ENCODE measurements at regions not wholly inside any gene's neighbourhood (a gene's known extent, or its start where the extent isn't known, plus 50 kb on each side); places are given as distances from the start of the nearest gene placed in this dataset.

DNA sequence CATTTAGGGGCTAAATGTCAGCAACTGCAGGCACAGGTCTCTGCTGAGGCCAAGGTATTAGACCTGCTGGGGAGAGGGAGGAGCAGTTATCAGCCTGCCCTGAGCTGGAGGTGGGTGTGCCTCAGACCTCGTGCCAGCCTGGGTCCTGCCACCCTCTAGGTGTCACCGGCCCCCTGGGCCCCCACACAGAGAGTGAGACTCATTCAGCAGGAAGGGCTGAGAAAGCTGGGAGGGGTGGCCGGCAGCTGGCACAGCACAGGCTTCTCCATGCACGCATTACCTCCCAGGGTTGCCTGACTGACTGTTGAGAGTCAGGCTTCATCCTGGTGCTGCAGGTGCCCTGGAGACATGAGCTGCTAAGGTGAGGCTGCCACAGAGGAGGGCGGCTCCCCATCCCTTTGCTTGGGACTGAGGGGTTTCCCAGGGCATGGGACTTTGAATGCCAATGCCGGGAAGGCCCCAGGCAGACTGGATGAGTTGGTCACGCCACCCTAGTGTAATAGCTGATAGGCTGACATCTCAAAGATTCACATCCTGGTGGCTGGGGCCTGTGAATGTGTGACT, 75.3 kb upstream of the C14orf180 start:
- TF ChIP-seq POLR2A (IDR thresholded peaks at IDR 0.05) (no peak), POLR2AphosphoS5 (IDR thresholded peaks at IDR 0.05) (no peak)
- TF ChIP-seq, protein P1, sequence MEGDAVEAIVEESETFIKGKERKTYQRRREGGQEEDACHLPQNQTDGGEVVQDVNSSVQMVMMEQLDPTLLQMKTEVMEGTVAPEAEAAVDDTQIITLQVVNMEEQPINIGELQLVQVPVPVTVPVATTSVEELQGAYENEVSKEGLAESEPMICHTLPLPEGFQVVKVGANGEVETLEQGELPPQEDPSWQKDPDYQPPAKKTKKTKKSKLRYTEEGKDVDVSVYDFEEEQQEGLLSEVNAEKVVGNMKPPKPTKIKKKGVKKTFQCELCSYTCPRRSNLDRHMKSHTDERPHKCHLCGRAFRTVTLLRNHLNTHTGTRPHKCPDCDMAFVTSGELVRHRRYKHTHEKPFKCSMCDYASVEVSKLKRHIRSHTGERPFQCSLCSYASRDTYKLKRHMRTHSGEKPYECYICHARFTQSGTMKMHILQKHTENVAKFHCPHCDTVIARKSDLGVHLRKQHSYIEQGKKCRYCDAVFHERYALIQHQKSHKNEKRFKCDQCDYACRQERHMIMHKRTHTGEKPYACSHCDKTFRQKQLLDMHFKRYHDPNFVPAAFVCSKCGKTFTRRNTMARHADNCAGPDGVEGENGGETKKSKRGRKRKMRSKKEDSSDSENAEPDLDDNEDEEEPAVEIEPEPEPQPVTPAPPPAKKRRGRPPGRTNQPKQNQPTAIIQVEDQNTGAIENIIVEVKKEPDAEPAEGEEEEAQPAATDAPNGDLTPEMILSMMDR (IDR thresholded peaks at IDR 0.05): no peak
- H3K27ac ChIP-seq: no peak overlapping the region
- H3K27me3 ChIP-seq: peaks cover 0 to 46% of the 10 kb centered on the region in 2 donors
- peaks cover 15 to 25% of the 10 kb centered on the region in 2 donors for H3K9me3 ChIP-seq
- intact Hi-C loops (cut with DNase I; ENCODE audit: low total_unique reads): no loop called here
- no peak overlapping the region for H3K4me3 ChIP-seq
- DNase-seq (ENCODE audit: low spot score in 2 of 2): no peak
- H3K4me1 ChIP-seq: no peaks in the 10 kb centered on the region
- H3K36me3 ChIP-seq: no peaks in the 10 kb centered on the region

DNA sequence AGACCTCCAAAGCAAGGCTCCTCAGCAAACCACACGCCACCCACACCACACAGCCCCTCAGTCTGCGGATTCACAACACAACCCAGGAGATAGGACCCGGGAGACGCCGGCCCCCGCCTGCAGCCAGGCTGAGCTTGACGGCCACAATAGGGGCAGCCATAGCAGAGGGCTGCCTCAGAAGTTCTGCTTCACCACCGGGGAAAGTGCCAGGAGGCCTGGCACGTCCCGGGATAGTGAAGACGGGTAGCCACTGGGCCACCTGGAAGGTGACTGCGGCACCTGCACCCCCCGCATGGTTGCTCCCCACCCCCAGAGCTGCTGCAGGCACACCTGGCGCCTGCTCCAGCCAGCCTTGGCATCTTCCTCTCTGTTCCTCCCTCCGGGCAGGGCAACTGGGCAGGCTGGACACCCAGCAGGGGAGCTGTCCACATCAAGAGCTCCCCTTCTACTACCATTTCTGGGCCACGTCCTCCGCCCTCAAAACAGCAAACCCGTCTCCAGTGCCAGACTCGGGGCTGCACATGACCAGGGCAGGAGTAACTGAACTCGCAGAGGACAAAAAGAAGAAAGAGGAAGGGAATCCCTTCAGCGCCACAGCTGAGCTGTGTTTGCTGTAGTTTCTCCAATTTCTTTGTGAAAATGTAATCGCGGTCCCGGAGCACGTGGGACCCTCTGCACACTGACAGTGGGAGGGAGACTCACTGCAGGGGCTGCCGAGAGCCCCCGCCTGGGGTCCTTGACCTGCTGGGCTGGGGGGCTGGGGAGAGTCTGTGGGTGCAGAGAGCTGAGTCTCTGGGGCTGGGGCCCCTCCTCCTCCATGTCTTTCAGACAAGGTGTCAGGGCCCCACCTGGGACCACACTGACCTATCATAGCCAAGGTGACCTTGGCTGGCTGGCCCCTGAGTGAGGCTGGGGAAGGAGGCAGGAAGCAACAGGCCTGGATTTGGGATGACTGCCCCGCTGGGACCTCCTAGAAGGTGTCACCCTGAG, 74.2 kb upstream of the C14orf180 start:
- TF ChIP-seq, protein P1 (IDR thresholded peaks at IDR 0.05): no peak
- TF ChIP-seq POLR2AphosphoS5 (IDR thresholded peaks at IDR 0.05): no peak
- TF ChIP-seq POLR2A (IDR thresholded peaks at IDR 0.05): no peak
- no peaks in the 10 kb centered on the region for H3K4me1 ChIP-seq
- peaks cover 0 to 46% of the 10 kb centered on the region in 2 donors for H3K27me3 ChIP-seq
- H3K4me3 ChIP-seq: no peak overlapping the region
- H3K27ac ChIP-seq: no peak overlapping the region
- DNase-seq (ENCODE audit: low spot score in 2 of 2): no peak
- H3K36me3 ChIP-seq: no peaks in the 10 kb centered on the region
- peaks cover 15 to 25% of the 10 kb centered on the region in 2 donors for H3K9me3 ChIP-seq
- intact Hi-C loops (cut with DNase I; ENCODE audit: low total_unique reads): no loop called here

DNA sequence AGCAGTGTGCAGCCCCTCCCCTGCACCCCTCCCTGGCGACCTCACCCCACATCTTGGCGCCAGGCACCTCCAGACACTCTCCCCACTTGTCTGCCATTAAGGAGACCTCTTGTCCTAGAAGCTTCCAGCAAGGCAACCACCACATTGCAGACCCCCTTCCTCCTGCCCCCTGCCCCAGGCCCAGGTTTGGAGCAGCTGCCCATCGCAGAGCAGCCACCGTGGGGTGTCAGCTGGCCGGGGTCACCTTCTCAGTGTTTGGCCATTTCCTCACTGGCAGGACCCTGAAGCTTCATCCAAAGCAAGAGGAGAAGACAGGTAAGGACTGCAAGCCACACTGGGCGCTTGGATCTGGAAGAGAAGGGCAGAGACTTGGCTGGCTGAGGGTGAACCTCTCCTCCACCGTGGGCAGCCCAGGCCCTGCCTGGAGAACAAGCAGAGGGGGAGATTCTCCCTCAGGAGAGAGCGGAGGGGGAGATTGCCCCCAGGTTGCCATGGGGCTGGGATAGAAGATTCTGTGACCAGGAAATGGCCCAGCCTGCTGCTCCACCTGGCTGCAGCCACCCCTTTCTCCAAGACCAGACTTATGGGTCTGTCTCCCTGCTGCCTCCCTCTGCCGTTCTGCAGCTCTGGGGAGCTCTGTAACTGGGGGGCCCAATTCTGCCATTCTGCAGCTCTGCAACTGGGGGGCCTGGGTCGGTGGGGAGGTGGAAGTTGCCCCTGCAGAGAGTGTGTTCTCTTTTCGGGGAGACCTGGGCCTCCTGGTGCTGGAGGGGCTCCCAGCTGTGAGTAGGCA, 72.9 kb upstream of the C14orf180 start:
- TF ChIP-seq POLR2AphosphoS5 (IDR thresholded peaks at IDR 0.05) (no peak), POLR2A (IDR thresholded peaks at IDR 0.05) (no peak)
- TF ChIP-seq, protein P1 (IDR thresholded peaks at IDR 0.05): no peak
- Histone ChIP-seq H3K9me3 (peaks cover 10 to 17% of the 10 kb centered on the region in 2 donors), H3K4me3 (no peak overlapping the region), H3K4me1 (no peaks in the 10 kb centered on the region), H3K27ac (no peak overlapping the region), H3K27me3 (peaks cover 0 to 51% of the 10 kb centered on the region in 2 donors), H3K36me3 (no peaks in the 10 kb centered on the region)
- no peak for DNase-seq (ENCODE audit: low spot score in 2 of 2)
- intact Hi-C loops (cut with DNase I; ENCODE audit: low total_unique reads): no loop called here

DNA sequence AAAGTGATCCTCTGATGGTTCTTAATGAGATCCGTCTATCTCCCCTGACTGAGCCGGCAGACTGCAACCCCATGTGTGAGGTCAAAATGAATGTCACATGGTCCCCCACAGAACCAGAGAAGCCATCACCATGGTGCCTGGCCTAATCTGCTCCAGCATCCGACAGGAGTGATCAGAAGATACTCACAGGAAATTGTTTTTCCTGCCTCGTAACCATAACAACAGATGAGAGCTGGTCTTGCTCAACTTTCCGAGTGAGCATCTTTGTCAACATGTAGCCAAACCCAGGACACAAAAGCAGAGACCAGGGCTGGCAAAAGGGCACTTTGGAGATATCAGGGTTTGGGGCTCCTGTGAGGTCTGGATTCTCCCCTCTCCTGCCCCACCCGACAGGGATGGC, 72.1 kb upstream of the C14orf180 start:
- no peaks in the 10 kb centered on the region for H3K36me3 ChIP-seq
- no peak for DNase-seq (ENCODE audit: low spot score in 2 of 2)
- peaks cover 0 to 58% of the 10 kb centered on the region in 2 donors for H3K27me3 ChIP-seq
- H3K9me3 ChIP-seq: peaks cover 2 to 10% of the 10 kb centered on the region in 2 donors
- TF ChIP-seq POLR2AphosphoS5 (IDR thresholded peaks at IDR 0.05): no peak
- TF ChIP-seq, protein P1 (IDR thresholded peaks at IDR 0.05): no peak
- no peak for TF ChIP-seq POLR2A (IDR thresholded peaks at IDR 0.05)
- no peak overlapping the region for H3K4me3 ChIP-seq
- no peak overlapping the region for H3K27ac ChIP-seq
- intact Hi-C loops (cut with DNase I; ENCODE audit: low total_unique reads): no loop called here
- H3K4me1 ChIP-seq: no peaks in the 10 kb centered on the region

Data from breast epithelium (tissue), 4 donors.